ENCODE measurements at regions not wholly inside any gene's neighbourhood (a gene's known extent, or its start where the extent isn't known, plus 50 kb on each side); places are given as distances from the start of the nearest gene placed in this dataset.

GRCh38 chr2:13104723-13105122 is 388.0 kb downstream of the TRIB2 start:
- Histone ChIP-seq H3K27ac (ENCODE audit: low read depth, low read length) (no peak overlapping the region), H3K9me3 (ENCODE audit: insufficient read depth, low read depth, low read length) (peaks cover 33% of the 10 kb centered on the region), H3K9ac (ENCODE audit: low read depth, low read length) (no peak overlapping the region), H3K4me3 (ENCODE audit: low read length) (no peak overlapping the region), H3K36me3 (ENCODE audit: insufficient read depth, low read length) (no peaks in the 10 kb centered on the region), H3K27me3 (ENCODE audit: insufficient read depth, low read length) (no peaks in the 10 kb centered on the region), H3K4me1 (ENCODE audit: insufficient read depth, low read length) (no peaks in the 10 kb centered on the region)

GRCh38 chr2:13106302-13106701 is 389.6 kb downstream of the TRIB2 start:
- Histone ChIP-seq H3K27me3 (ENCODE audit: insufficient read depth, low read length) (no peaks in the 10 kb centered on the region), H3K4me3 (ENCODE audit: low read length) (no peak overlapping the region), H3K9ac (ENCODE audit: low read depth, low read length) (no peak overlapping the region), H3K36me3 (ENCODE audit: insufficient read depth, low read length) (no peaks in the 10 kb centered on the region), H3K4me1 (ENCODE audit: insufficient read depth, low read length) (no peaks in the 10 kb centered on the region), H3K27ac (ENCODE audit: low read depth, low read length) (no peak overlapping the region), H3K9me3 (ENCODE audit: insufficient read depth, low read depth, low read length) (peaks cover 21% of the 10 kb centered on the region)
- 85% methylated on average over 3 of the region's 3 CpGs for WGBS

- Histone ChIP-seq H3K36me3 (ENCODE audit: insufficient read depth, low read length) (no peaks in the 10 kb centered on the region), H3K9me3 (ENCODE audit: insufficient read depth, low read depth, low read length) (peaks cover 21% of the 10 kb centered on the region; the same call in 1 of the 2 replicates)
- WGBS: 59% methylated on average over 2 of the region's 3 CpGs
These were observed 392.8 kb downstream of the TRIB2 start for GRCh38 chr2:13109516-13109915.

GRCh38 chr2:13110825-13111224 is 394.1 kb downstream of the TRIB2 start:
- 35% methylated on average over 3 of the region's 3 CpGs for WGBS
- no peak overlapping the region for H3K27ac ChIP-seq (ENCODE audit: low read depth, low read length)
- no peaks in the 10 kb centered on the region for H3K27me3 ChIP-seq (ENCODE audit: insufficient read depth, low read length)
- H3K4me3 ChIP-seq (ENCODE audit: low read length): no peak overlapping the region
- no peak overlapping the region for H3K9ac ChIP-seq (ENCODE audit: low read depth, low read length)
- no peaks in the 10 kb centered on the region for H3K36me3 ChIP-seq (ENCODE audit: insufficient read depth, low read length)
- peaks cover 24% of the 10 kb centered on the region for H3K9me3 ChIP-seq (ENCODE audit: insufficient read depth, low read depth, low read length)
- H3K4me1 ChIP-seq (ENCODE audit: insufficient read depth, low read length): no peaks in the 10 kb centered on the region

More at GRCh38 chr2:13109516-13109915, 392.8 kb downstream of the TRIB2 start:
- Histone ChIP-seq H3K9ac (ENCODE audit: low read depth, low read length) (no peak overlapping the region), H3K27ac (ENCODE audit: low read depth, low read length) (no peak overlapping the region), H3K27me3 (ENCODE audit: insufficient read depth, low read length) (no peaks in the 10 kb centered on the region), H3K4me1 (ENCODE audit: insufficient read depth, low read length) (no peaks in the 10 kb centered on the region), H3K4me3 (ENCODE audit: low read length) (no peak overlapping the region)

GRCh38 chr2:13113002-13113401 is 396.3 kb downstream of the TRIB2 start:
- Histone ChIP-seq H3K27ac (ENCODE audit: low read depth, low read length) (no peak overlapping the region), H3K4me1 (ENCODE audit: insufficient read depth, low read length) (no peaks in the 10 kb centered on the region), H3K4me3 (ENCODE audit: low read length) (no peak overlapping the region), H3K9me3 (ENCODE audit: insufficient read depth, low read depth, low read length) (peaks cover 27% of the 10 kb centered on the region), H3K27me3 (ENCODE audit: insufficient read depth, low read length) (no peaks in the 10 kb centered on the region), H3K36me3 (ENCODE audit: insufficient read depth, low read length) (no peaks in the 10 kb centered on the region), H3K9ac (ENCODE audit: low read depth, low read length) (no peak overlapping the region)
- 73% methylated on average over 4 of the region's 4 CpGs for WGBS

- no peaks in the 10 kb centered on the region for H3K4me1 ChIP-seq (ENCODE audit: insufficient read depth, low read length)
- H3K27ac ChIP-seq (ENCODE audit: low read depth, low read length): no peak overlapping the region
- no peaks in the 10 kb centered on the region for H3K36me3 ChIP-seq (ENCODE audit: insufficient read depth, low read length)
- 79% methylated on average over 1 of the region's 1 CpG for WGBS
- H3K9me3 ChIP-seq (ENCODE audit: insufficient read depth, low read depth, low read length): peaks cover 23% of the 10 kb centered on the region
- no peak overlapping the region for H3K4me3 ChIP-seq (ENCODE audit: low read length)
- H3K9ac ChIP-seq (ENCODE audit: low read depth, low read length): no peak overlapping the region
- H3K27me3 ChIP-seq (ENCODE audit: insufficient read depth, low read length): no peaks in the 10 kb centered on the region
These were observed 397.7 kb downstream of the TRIB2 start for GRCh38 chr2:13114391-13114790.

- H3K27ac ChIP-seq (ENCODE audit: low read depth, low read length): no peak overlapping the region
- whole genome bisulfite sequencing: 40% methylated on average over 1 of the region's 1 CpG
- no peaks in the 10 kb centered on the region for H3K4me1 ChIP-seq (ENCODE audit: insufficient read depth, low read length)
- peaks cover 25% of the 10 kb centered on the region for H3K9me3 ChIP-seq (ENCODE audit: insufficient read depth, low read depth, low read length)
- H3K36me3 ChIP-seq (ENCODE audit: insufficient read depth, low read length): no peaks in the 10 kb centered on the region
- H3K27me3 ChIP-seq (ENCODE audit: insufficient read depth, low read length): no peaks in the 10 kb centered on the region
- H3K4me3 ChIP-seq (ENCODE audit: low read length): no peak overlapping the region
- no peak overlapping the region for H3K9ac ChIP-seq (ENCODE audit: low read depth, low read length)
These were observed 398.9 kb downstream of the TRIB2 start for GRCh38 chr2:13115643-13116042.

- H3K27me3 ChIP-seq (ENCODE audit: insufficient read depth, low read length): no peaks in the 10 kb centered on the region
- 91% methylated on average over 6 of the region's 6 CpGs for WGBS
- no peak overlapping the region for H3K4me3 ChIP-seq (ENCODE audit: low read length)
These were observed 404.4 kb downstream of the TRIB2 start for GRCh38 chr2:13121096-13121495.

GRCh38 chr2:13128139-13128538 is 411.4 kb downstream of the TRIB2 start:
- H3K9ac ChIP-seq (ENCODE audit: low read depth, low read length): no peak overlapping the region
- no peak overlapping the region for H3K4me3 ChIP-seq (ENCODE audit: low read length)
- no CpG with 5 or more reads among the region's 1 CpG for WGBS
- H3K4me1 ChIP-seq (ENCODE audit: insufficient read depth, low read length): no peaks in the 10 kb centered on the region
- H3K27me3 ChIP-seq (ENCODE audit: insufficient read depth, low read length): no peaks in the 10 kb centered on the region
- H3K27ac ChIP-seq (ENCODE audit: low read depth, low read length): no peak overlapping the region
- no peaks in the 10 kb centered on the region for H3K36me3 ChIP-seq (ENCODE audit: insufficient read depth, low read length)
- peaks cover 52% of the 10 kb centered on the region for H3K9me3 ChIP-seq (ENCODE audit: insufficient read depth, low read depth, low read length)

More at GRCh38 chr2:13121096-13121495, 404.4 kb downstream of the TRIB2 start:
- Histone ChIP-seq H3K9me3 (ENCODE audit: insufficient read depth, low read depth, low read length) (peaks cover 26% of the 10 kb centered on the region), H3K27ac (ENCODE audit: low read depth, low read length) (no peak overlapping the region), H3K4me1 (ENCODE audit: insufficient read depth, low read length) (no peaks in the 10 kb centered on the region), H3K9ac (ENCODE audit: low read depth, low read length) (no peak overlapping the region), H3K36me3 (ENCODE audit: insufficient read depth, low read length) (no peaks in the 10 kb centered on the region)

- no peaks in the 10 kb centered on the region for H3K36me3 ChIP-seq (ENCODE audit: insufficient read depth, low read length)
- no peaks in the 10 kb centered on the region for H3K27me3 ChIP-seq (ENCODE audit: insufficient read depth, low read length)
- no peak overlapping the region for H3K4me3 ChIP-seq (ENCODE audit: low read length)
- H3K4me1 ChIP-seq (ENCODE audit: insufficient read depth, low read length): no peaks in the 10 kb centered on the region
- WGBS: 93% methylated on average over 3 of the region's 3 CpGs
- H3K9ac ChIP-seq (ENCODE audit: low read depth, low read length): no peak overlapping the region
- H3K27ac ChIP-seq (ENCODE audit: low read depth, low read length): no peak overlapping the region
- peaks cover 49% of the 10 kb centered on the region for H3K9me3 ChIP-seq (ENCODE audit: insufficient read depth, low read depth, low read length)
These were observed 418.6 kb downstream of the TRIB2 start for GRCh38 chr2:13135369-13135768.

GRCh38 chr2:13135856-13136255 is 419.1 kb downstream of the TRIB2 start:
- Histone ChIP-seq H3K27ac (ENCODE audit: low read depth, low read length) (no peak overlapping the region), H3K9ac (ENCODE audit: low read depth, low read length) (no peak overlapping the region), H3K4me1 (ENCODE audit: insufficient read depth, low read length) (no peaks in the 10 kb centered on the region), H3K9me3 (ENCODE audit: insufficient read depth, low read depth, low read length) (peaks cover 44% of the 10 kb centered on the region), H3K4me3 (ENCODE audit: low read length) (no peak overlapping the region), H3K27me3 (ENCODE audit: insufficient read depth, low read length) (no peaks in the 10 kb centered on the region), H3K36me3 (ENCODE audit: insufficient read depth, low read length) (no peaks in the 10 kb centered on the region)
- 36% methylated on average over 1 of the region's 1 CpG for WGBS

GRCh38 chr2:13137679-13138078 is 420.9 kb downstream of the TRIB2 start:
- Histone ChIP-seq H3K4me1 (ENCODE audit: insufficient read depth, low read length) (no peaks in the 10 kb centered on the region), H3K9me3 (ENCODE audit: insufficient read depth, low read depth, low read length) (peaks cover 39% of the 10 kb centered on the region), H3K27ac (ENCODE audit: low read depth, low read length) (no peak overlapping the region), H3K36me3 (ENCODE audit: insufficient read depth, low read length) (no peaks in the 10 kb centered on the region), H3K4me3 (ENCODE audit: low read length) (no peak overlapping the region), H3K27me3 (ENCODE audit: insufficient read depth, low read length) (no peaks in the 10 kb centered on the region), H3K9ac (ENCODE audit: low read depth, low read length) (no peak overlapping the region)
- WGBS: 65% methylated on average over 2 of the region's 3 CpGs

All from HUES64 (cell line).